ENCODE measurements at regions not wholly inside any gene's neighbourhood (a gene's known extent, or its start where the extent isn't known, plus 50 kb on each side); places are given as distances from the start of the nearest gene placed in this dataset.

DNA sequence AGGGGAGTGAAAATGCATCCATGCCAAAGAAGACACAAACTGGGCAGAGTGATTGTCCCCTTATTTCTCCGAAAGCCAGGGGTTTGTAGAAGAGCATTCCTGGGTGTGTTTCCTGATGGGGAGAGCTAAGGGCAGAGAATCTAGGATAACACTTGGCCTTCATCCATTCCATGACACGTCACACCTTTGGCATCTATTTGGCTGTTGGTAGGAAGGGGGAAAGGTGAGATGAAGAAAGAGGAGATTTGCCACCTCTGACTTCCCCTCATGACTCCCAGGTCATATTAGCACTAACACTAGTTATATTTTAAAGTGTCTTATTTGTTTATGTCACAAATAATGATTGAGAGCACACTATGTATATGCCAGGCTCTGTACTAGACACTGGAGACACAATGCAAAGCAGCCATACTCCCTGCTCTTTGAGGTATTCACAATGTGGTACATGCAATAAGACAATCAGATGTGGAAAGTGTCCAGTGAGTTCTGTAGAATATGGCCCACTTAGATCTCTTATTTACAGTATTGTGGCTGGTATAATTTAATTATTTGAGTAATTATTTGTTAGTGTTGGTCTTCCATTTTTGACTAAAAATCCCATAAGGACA, 54.5 kb upstream of the GADD45A start:
- no TSS peak for BruUV-seq (replicated peaks)
- H3K27ac ChIP-seq (ENCODE audit: low read depth, low read length) = no peak overlapping the region
- POLR2A ChIA-PET = no interaction called here

DNA sequence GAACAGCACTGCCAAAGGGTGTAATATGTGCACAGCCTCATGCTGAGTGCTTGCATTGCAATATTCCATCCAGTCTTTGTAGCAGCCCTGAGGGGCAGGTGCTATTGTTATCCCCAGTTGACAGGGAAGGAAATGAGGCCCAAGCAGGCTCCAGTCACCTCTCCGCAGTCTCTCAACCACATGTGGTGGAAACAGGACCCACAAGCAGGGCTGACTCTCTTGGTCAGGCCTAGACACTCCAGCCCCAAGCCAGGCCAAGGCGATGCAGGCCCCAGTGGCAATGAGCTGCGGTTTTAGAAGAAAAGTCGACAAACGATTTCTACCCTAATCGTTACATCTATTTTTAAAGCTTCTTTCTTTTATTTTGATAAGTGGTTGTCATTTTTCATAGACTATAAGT, 52.6 kb upstream of the GADD45A start:
- Histone ChIP-seq H3K79me2 (ENCODE audit: insufficient read depth, low read length) (no peaks in the 10 kb centered on the region), H3K36me3 (ENCODE audit: control insufficient read depth in 1 of 2, insufficient read depth in 2 of 2, low read length in 2 of 2) (no peaks in the 10 kb centered on the region), H3K27me3 (ENCODE audit: insufficient read depth, low read length) (no peaks in the 10 kb centered on the region), H3K9ac (ENCODE audit: low read length) (no peak overlapping the region), H3K9me2 (ENCODE audit: insufficient read depth) (no peaks in the 10 kb centered on the region), H4K20me1 (ENCODE audit: insufficient read depth) (no peaks in the 10 kb centered on the region), H3K4me3 (replicated peaks in 1 of 2; ENCODE audit: low read depth in 1 of 2, low read length in 2 of 2) (no peak overlapping the region), H3K9me3 (ENCODE audit: control insufficient read depth in 1 of 2, insufficient read depth in 1 of 2, low read depth in 1 of 2, low read length in 2 of 2) (no peaks in the 10 kb centered on the region), H3K4me1 (ENCODE audit: control insufficient read depth in 1 of 2, insufficient read depth in 2 of 2, low read length in 2 of 2) (peaks cover 0 to 15% of the 10 kb centered on the region in 2 experiments; a peak in 2 of 4 replicates), H3K27ac (ENCODE audit: low read depth, low read length) (no peak overlapping the region), H2AFZ (ENCODE audit: low read depth, low read length, poor library complexity, severe bottlenecking) (no peak overlapping the region), H3K4me2 (ENCODE audit: low read length) (no peak overlapping the region)
- no peak for ATAC-seq
- BruUV-seq (replicated peaks) = no TSS peak
- POLR2A ChIA-PET = no interaction called here
- RAD21 ChIA-PET (ENCODE audit: low non-redundant PET in 1 of 2, low total read pairs in 2 of 2, uncharacterized antibody in 2 of 2, unreplicated experiment in 2 of 2) = no interaction called here
- intact Hi-C loops (cut with micrococcal nuclease) = no loop called here
- CTCF ChIA-PET = no interaction called here
- no peak for DNase-seq (ENCODE audit: low read depth, low spot score)
- TF ChIP-seq EZH2phosphoT487 (IDR thresholded peaks at IDR 0.05; ENCODE audit: borderline replicate concordance) (no peak), EZH2 (IDR thresholded peaks at IDR 0.05) (no peak), SIN3A (IDR thresholded peaks at IDR 0.05; ENCODE audit: low read depth) (no peak), ZFX (IDR thresholded peaks at IDR 0.05) (no peak), POLR2A (IDR thresholded peaks at IDR 0.05; ENCODE audit: borderline replicate concordance, extremely low read depth, insufficient read depth, insufficient read length) (no peak), YY1 (IDR thresholded peaks at IDR 0.05; ENCODE audit: extremely low read depth, insufficient replicate concordance, low read depth, low read length) (no peak), CEBPB (IDR thresholded peaks at IDR 0.05; ENCODE audit: low read depth) (no peak), JUND (IDR thresholded peaks at IDR 0.05) (no peak)
- TF ChIP-seq, protein P1, sequence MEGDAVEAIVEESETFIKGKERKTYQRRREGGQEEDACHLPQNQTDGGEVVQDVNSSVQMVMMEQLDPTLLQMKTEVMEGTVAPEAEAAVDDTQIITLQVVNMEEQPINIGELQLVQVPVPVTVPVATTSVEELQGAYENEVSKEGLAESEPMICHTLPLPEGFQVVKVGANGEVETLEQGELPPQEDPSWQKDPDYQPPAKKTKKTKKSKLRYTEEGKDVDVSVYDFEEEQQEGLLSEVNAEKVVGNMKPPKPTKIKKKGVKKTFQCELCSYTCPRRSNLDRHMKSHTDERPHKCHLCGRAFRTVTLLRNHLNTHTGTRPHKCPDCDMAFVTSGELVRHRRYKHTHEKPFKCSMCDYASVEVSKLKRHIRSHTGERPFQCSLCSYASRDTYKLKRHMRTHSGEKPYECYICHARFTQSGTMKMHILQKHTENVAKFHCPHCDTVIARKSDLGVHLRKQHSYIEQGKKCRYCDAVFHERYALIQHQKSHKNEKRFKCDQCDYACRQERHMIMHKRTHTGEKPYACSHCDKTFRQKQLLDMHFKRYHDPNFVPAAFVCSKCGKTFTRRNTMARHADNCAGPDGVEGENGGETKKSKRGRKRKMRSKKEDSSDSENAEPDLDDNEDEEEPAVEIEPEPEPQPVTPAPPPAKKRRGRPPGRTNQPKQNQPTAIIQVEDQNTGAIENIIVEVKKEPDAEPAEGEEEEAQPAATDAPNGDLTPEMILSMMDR (IDR thresholded peaks at IDR 0.05 in 2 of 3, conservative IDR thresholded peaks at IDR 0.05 in 1 of 3; ENCODE audit: borderline replicate concordance in 1 of 3, insufficient read depth in 1 of 3, low read depth in 2 of 3, low read length in 2 of 3) = no peak

More for the DNA sequence above, 54.5 kb upstream of the GADD45A start:
- ChIA-PET RAD21 (ENCODE audit: low non-redundant PET in 1 of 2, low total read pairs in 2 of 2, uncharacterized antibody in 2 of 2, unreplicated experiment in 2 of 2) (no interaction called here), CTCF (no interaction called here)
- Histone ChIP-seq H4K20me1 (ENCODE audit: insufficient read depth) (no peaks in the 10 kb centered on the region), H3K79me2 (ENCODE audit: insufficient read depth, low read length) (no peaks in the 10 kb centered on the region), H3K27me3 (ENCODE audit: insufficient read depth, low read length) (no peaks in the 10 kb centered on the region), H3K36me3 (ENCODE audit: control insufficient read depth in 1 of 2, insufficient read depth in 2 of 2, low read length in 2 of 2) (no peaks in the 10 kb centered on the region), H3K9ac (ENCODE audit: low read length) (no peak overlapping the region), H3K4me1 (ENCODE audit: control insufficient read depth in 1 of 2, insufficient read depth in 2 of 2, low read length in 2 of 2) (peaks cover 0 to 22% of the 10 kb centered on the region in 2 experiments; a peak in 2 of 4 replicates), H3K9me3 (ENCODE audit: control insufficient read depth in 1 of 2, insufficient read depth in 1 of 2, low read depth in 1 of 2, low read length in 2 of 2) (no peaks in the 10 kb centered on the region), H3K9me2 (ENCODE audit: insufficient read depth) (no peaks in the 10 kb centered on the region), H2AFZ (ENCODE audit: low read depth, low read length, poor library complexity, severe bottlenecking) (no peak overlapping the region), H3K4me2 (ENCODE audit: low read length) (peak overlapping the region; percentile 31), H3K4me3 (replicated peaks in 1 of 2; ENCODE audit: low read depth in 1 of 2, low read length in 2 of 2) (no peak overlapping the region)
- intact Hi-C loops (cut with micrococcal nuclease) = no loop called here
- ATAC-seq (peak; percentile 53; the same call in 1 of the 2 replicates), DNase-seq (ENCODE audit: low read depth, low spot score) (no peak)
- TF ChIP-seq ZNF274 (IDR thresholded peaks at IDR 0.05; ENCODE audit: low read depth, low read length) = no peak
- no peak for TF ChIP-seq EGR1 (IDR thresholded peaks at IDR 0.05; ENCODE audit: low read depth)
- no peak for TF ChIP-seq EZH2phosphoT487 (IDR thresholded peaks at IDR 0.05; ENCODE audit: borderline replicate concordance)
- TF ChIP-seq RAD21 (IDR thresholded peaks at IDR 0.05; ENCODE audit: low read depth) = no peak
- no peak for TF ChIP-seq TCF7L2 (IDR thresholded peaks at IDR 0.05; ENCODE audit: borderline replicate concordance, extremely low read depth, insufficient read depth, insufficient read length)
- no peak for TF ChIP-seq SIN3A (IDR thresholded peaks at IDR 0.05; ENCODE audit: low read depth)
- TF ChIP-seq, protein P2, sequence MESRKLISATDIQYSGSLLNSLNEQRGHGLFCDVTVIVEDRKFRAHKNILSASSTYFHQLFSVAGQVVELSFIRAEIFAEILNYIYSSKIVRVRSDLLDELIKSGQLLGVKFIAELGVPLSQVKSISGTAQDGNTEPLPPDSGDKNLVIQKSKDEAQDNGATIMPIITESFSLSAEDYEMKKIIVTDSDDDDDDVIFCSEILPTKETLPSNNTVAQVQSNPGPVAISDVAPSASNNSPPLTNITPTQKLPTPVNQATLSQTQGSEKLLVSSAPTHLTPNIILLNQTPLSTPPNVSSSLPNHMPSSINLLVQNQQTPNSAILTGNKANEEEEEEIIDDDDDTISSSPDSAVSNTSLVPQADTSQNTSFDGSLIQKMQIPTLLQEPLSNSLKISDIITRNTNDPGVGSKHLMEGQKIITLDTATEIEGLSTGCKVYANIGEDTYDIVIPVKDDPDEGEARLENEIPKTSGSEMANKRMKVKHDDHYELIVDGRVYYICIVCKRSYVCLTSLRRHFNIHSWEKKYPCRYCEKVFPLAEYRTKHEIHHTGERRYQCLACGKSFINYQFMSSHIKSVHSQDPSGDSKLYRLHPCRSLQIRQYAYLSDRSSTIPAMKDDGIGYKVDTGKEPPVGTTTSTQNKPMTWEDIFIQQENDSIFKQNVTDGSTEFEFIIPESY (IDR thresholded peaks at IDR 0.05; ENCODE audit: extremely low read depth, insufficient replicate concordance, low read length) = no peak
- TF ChIP-seq FOSL1 (IDR thresholded peaks at IDR 0.05; ENCODE audit: low read depth) = no peak
- TF ChIP-seq ELF1 (IDR thresholded peaks at IDR 0.05; ENCODE audit: borderline replicate concordance, low read depth) = no peak
- no peak for TF ChIP-seq CEBPB (IDR thresholded peaks at IDR 0.05; ENCODE audit: low read depth)
